GM12878 (cell line): ENCODE measurements at regions not wholly inside any gene's neighbourhood (a gene's known extent, or its start where the extent isn't known, plus 50 kb on each side); places are given as distances from the start of the nearest gene placed in this dataset.

Experiments used
- ATAC-seq: fragments of 200-7000 bp; cut with Tn5 transposase; 3 replicates; pipeline ENCODE4 v1.9.1; 2020; ENCODE audit warnings: mild to moderate bottlenecking, moderate library complexity
- BruUV-seq: library from RNA; stranded (reverse); fragments of 400-500 nt; replicated peaks from 2 replicates; lab custom pipeline; 2021; lab: Mats Ljungman, UMichigan
- CTCF ChIA-PET: fragments of 300-600 bp; sonication (Branson Sonifier 250); formaldehyde crosslinking; extraction: SDS; loops from one replicate; lab custom pipeline; 2021; ENCODE audit warnings: inconsistent platforms; lab: Yijun Ruan, JAX
- POLR2A ChIA-PET: fragments of 350-600 bp; formaldehyde crosslinking; extraction: SDS; loops from one replicate; lab custom pipeline; 2021; ENCODE audit warnings: inconsistent platforms; lab: Charles Lee
- RAD21 ChIA-PET: fragments of 300-600 bp; sonication (Branson Sonifier 250); formaldehyde crosslinking; loops from one replicate; lab custom pipeline; 2023; ENCODE audit warnings: antibody characterized with exemption; ENCODE audit not compliant: unreplicated experiment; lab: Charles Lee
- SMC1A ChIA-PET: fragments of 300-600 bp; sonication (Branson Sonifier 250); formaldehyde crosslinking; loops from one replicate; lab custom pipeline; 2023; ENCODE audit not compliant: unreplicated experiment, uncharacterized antibody; lab: Charles Lee
- DNase-seq: peaks from one replicate; pipeline ENCODE4 v3.0.0-alpha.2; 2011; ENCODE audit warnings: low read depth, low spot score
- FAIRE-seq: peaks from 3 replicates; lab custom pipeline; 2011; peaks lifted over from hg19 to GRCh38; lab: Jason Lieb, UNC
- H2AFZ ChIP-seq: 2 replicates; pipeline ENCODE4 v1.6.0; 2011; ENCODE audit warnings: low read depth, low read length, control low read depth; ENCODE audit not compliant: control insufficient read depth
- H3K27ac ChIP-seq: 2 replicates; pipeline ENCODE4 v1.5.1; 2011; ENCODE audit warnings: control low read depth; ENCODE audit not compliant: control insufficient read depth, insufficient read depth
- H3K27me3 ChIP-seq, 2 experiments: replicated peaks in 1 of 2; 2 replicates each; pipeline versions ENCODE4 v1.6.0 to v1.6.1; 2011; ENCODE audit warnings: low read length in 1 of 2; ENCODE audit not compliant: control insufficient read depth in 2 of 2, insufficient read depth in 2 of 2
- H3K36me3 ChIP-seq, 2 experiments: 2 replicates each; pipeline ENCODE4 v1.5.1; 2011; ENCODE audit warnings: low read length in 1 of 2; ENCODE audit not compliant: control insufficient read depth in 2 of 2, insufficient read depth in 2 of 2
- H3K4me1 ChIP-seq: 2 replicates; pipeline ENCODE4 v1.6.1; 2011; ENCODE audit warnings: mild to moderate bottlenecking, low read length, moderate library complexity, mixed read lengths; ENCODE audit not compliant: control insufficient read depth, insufficient read depth
- H3K4me2 ChIP-seq: 2 replicates; pipeline ENCODE4 v1.6.0; 2011; ENCODE audit warnings: control low read depth; ENCODE audit not compliant: control insufficient read depth, insufficient read depth
- H3K4me3 ChIP-seq: fragments of 200-600 bp; sonication (generic); 2 replicates; pipeline ENCODE4 v1.5.1; 2016
- H3K79me2 ChIP-seq: 2 replicates; pipeline ENCODE4 v1.6.0; 2011; ENCODE audit warnings: low read length; ENCODE audit not compliant: control insufficient read depth, insufficient read depth
- H3K9ac ChIP-seq: 2 replicates; pipeline ENCODE4 v1.8.0; 2011; ENCODE audit warnings: low read length, control low read depth, mixed read lengths; ENCODE audit not compliant: control insufficient read depth, insufficient read depth
- H3K9me3 ChIP-seq: replicated peaks from 3 replicates; pipeline ENCODE4 v1.5.1; 2011; ENCODE audit warnings: mild to moderate bottlenecking, low read length; ENCODE audit not compliant: control insufficient read depth, insufficient read depth
- H4K20me1 ChIP-seq: 2 replicates; pipeline ENCODE4 v1.6.0; 2011; ENCODE audit not compliant: control insufficient read depth, insufficient read depth
- HDGF ChIP-seq: fragments of 450-650 bp; IDR thresholded peaks from 2 replicates; pipeline ENCODE4 v1.6.1; 2016; ENCODE audit warnings: antibody characterized with exemption
- JUNB ChIP-seq: IDR thresholded peaks from 2 replicates; pipeline ENCODE4 v1.6.1; 2016; ENCODE audit warnings: antibody characterized with exemption, mild to moderate bottlenecking
- POLR2AphosphoS5 ChIP-seq: IDR thresholded peaks from 2 replicates; pipeline ENCODE4 v1.6.1; 2011; ENCODE audit warnings: mild to moderate bottlenecking, low read length, inconsistent platforms
- RB1 ChIP-seq: fragments of 450-650 bp; formaldehyde crosslinking; IDR thresholded peaks from 2 replicates; pipeline ENCODE4 v1.6.1; 2017; ENCODE audit warnings: mild to moderate bottlenecking, borderline replicate concordance
- ZNF24 ChIP-seq: fragments of 450-650 bp; IDR thresholded peaks from 2 replicates; pipeline ENCODE4 v1.6.1; 2017; ENCODE audit warnings: antibody characterized with exemption, mild to moderate bottlenecking
- WGBS: methylation state at CpG from one replicate; pipeline ENCODE4 v1.1.6; 2016; ENCODE audit warnings: low lambda C conversion rate; ENCODE audit not compliant: insufficient replicate concordance, insufficient coverage; ENCODE audit errors: missing lambda C conversion rate; 5-methylcytosine and 5-hydroxymethylcytosine counted together
- in situ Hi-C: fragments of 300-500 bp; cut with MboI; formaldehyde crosslinking; loops from 9 replicates; pipeline ENCODE4 v1.14.3; 2018; ENCODE audit warnings: mixed read lengths
- intact Hi-C: fragments of 100-400 bp; cut with micrococcal nuclease; formaldehyde crosslinking; loops from one replicate; pipeline ENCODE4 v1.14.2; 2022; ENCODE audit not compliant: unreplicated experiment
- TF ChIP-seq, protein P1 (sequence below): fragments of 450-650 bp; IDR thresholded peaks from 2 replicates; pipeline ENCODE4 v1.6.1; 2018; ENCODE audit warnings: borderline replicate concordance, mild to moderate bottlenecking; ENCODE audit not compliant: partially characterized antibody
- TF ChIP-seq, protein P2 (sequence below), 3 experiments: IDR thresholded peaks in 2 of 3; conservative IDR thresholded peaks in 1 of 3; 2 replicates each; pipeline ENCODE4 v1.5.1; 2011; ENCODE audit warnings: low read depth in 3 of 3, low read length in 3 of 3, mild to moderate bottlenecking in 3 of 3, control low read depth in 2 of 3, moderate library complexity in 2 of 3, inconsistent platforms in 1 of 3, mixed read lengths in 1 of 3; ENCODE audit not compliant: control insufficient read depth in 2 of 3, insufficient read depth in 1 of 3; ENCODE audit errors: extremely low read depth in 1 of 3
- TF ChIP-seq, protein P3 (sequence below): fragments of 450-650 bp; IDR thresholded peaks from 2 replicates; pipeline ENCODE4 v1.6.1; 2014; ENCODE audit warnings: mild to moderate bottlenecking
- TF ChIP-seq, protein P4 (sequence below): fragments of 450-650 bp; conservative IDR thresholded peaks from 2 replicates; pipeline ENCODE4 v1.6.1; 2017; ENCODE audit warnings: mild to moderate bottlenecking, moderate library complexity
- TF ChIP-seq, protein P5 (sequence below): IDR thresholded peaks from 2 replicates; pipeline ENCODE4 v1.6.1; 2012; ENCODE audit warnings: low read depth, low read length, improper control_type of control experiment

DNA sequence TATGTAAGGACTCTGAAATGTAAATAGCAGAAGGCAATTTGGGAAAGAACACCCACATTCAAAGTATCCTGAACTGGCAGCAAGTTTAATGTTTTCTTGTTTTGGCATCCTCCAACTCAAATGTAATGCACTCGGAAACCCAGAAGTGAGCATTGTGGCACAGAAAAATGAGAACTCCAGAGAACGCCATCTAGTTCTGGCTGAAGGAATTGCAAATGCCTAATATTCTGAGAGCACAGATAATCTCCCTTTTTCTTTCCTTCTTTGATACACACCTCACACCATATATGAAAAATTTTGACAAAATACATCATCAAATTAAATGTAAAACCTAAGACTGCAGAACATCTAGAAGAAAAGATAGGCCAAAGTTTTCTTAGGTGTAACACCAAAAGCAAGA is 52.1 kb downstream of the PWWP3B start:
- Histone ChIP-seq H3K36me3 (no peaks in the 10 kb centered on the region), H3K27me3 (no peaks in the 10 kb centered on the region), H3K4me3 (no peak overlapping the region), H3K4me2 (no peak overlapping the region), H3K79me2 (no peaks in the 10 kb centered on the region), H3K27ac (no peak overlapping the region), H2AFZ (no peak overlapping the region), H4K20me1 (no peaks in the 10 kb centered on the region), H3K9me3 (no peaks in the 10 kb centered on the region), H3K9ac (no peak overlapping the region), H3K4me1 (no peaks in the 10 kb centered on the region)
- DNase-seq (no peak), ATAC-seq (no peak), FAIRE-seq (no peak)
- WGBS: 48% methylated on average over 2 of the region's 2 CpGs
- in situ Hi-C loops: no loop called here
- SMC1A ChIA-PET: no interaction called here
- intact Hi-C loops: no loop called here
- TF ChIP-seq, protein P1, sequence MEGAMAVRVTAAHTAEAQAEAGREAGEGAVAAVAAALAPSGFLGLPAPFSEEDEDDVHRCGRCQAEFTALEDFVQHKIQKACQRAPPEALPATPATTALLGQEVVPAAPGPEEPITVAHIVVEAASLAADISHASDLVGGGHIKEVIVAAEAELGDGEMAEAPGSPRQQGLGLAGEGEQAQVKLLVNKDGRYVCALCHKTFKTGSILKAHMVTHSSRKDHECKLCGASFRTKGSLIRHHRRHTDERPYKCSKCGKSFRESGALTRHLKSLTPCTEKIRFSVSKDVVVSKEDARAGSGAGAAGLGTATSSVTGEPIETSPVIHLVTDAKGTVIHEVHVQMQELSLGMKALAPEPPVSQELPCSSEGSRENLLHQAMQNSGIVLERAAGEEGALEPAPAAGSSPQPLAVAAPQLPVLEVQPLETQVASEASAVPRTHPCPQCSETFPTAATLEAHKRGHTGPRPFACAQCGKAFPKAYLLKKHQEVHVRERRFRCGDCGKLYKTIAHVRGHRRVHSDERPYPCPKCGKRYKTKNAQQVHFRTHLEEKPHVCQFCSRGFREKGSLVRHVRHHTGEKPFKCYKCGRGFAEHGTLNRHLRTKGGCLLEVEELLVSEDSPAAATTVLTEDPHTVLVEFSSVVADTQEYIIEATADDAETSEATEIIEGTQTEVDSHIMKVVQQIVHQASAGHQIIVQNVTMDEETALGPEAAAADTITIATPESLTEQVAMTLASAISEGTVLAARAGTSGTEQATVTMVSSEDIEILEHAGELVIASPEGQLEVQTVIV: no peak
- TF ChIP-seq, protein P2, sequence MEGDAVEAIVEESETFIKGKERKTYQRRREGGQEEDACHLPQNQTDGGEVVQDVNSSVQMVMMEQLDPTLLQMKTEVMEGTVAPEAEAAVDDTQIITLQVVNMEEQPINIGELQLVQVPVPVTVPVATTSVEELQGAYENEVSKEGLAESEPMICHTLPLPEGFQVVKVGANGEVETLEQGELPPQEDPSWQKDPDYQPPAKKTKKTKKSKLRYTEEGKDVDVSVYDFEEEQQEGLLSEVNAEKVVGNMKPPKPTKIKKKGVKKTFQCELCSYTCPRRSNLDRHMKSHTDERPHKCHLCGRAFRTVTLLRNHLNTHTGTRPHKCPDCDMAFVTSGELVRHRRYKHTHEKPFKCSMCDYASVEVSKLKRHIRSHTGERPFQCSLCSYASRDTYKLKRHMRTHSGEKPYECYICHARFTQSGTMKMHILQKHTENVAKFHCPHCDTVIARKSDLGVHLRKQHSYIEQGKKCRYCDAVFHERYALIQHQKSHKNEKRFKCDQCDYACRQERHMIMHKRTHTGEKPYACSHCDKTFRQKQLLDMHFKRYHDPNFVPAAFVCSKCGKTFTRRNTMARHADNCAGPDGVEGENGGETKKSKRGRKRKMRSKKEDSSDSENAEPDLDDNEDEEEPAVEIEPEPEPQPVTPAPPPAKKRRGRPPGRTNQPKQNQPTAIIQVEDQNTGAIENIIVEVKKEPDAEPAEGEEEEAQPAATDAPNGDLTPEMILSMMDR (IDR thresholded peaks at IDR 0.05 in 2 of 3, conservative IDR thresholded peaks at IDR 0.05 in 1 of 3; ENCODE audit: control insufficient read depth in 2 of 3, extremely low read depth in 1 of 3, insufficient read depth in 1 of 3, low read depth in 3 of 3, low read length in 3 of 3): peak in 2 of 3 experiments; percentile 32 to 44; a peak in 4 of 6 replicates
- RAD21 ChIA-PET: no interaction called here
- CTCF ChIA-PET: interaction anchor here (0.7 kb wide), 1 partner anchor 8 kb away, joined by 6 read pairs; no protein-coding TSS in a partner anchor
- no TSS peak for BruUV-seq
- POLR2A ChIA-PET: no interaction called here

DNA sequence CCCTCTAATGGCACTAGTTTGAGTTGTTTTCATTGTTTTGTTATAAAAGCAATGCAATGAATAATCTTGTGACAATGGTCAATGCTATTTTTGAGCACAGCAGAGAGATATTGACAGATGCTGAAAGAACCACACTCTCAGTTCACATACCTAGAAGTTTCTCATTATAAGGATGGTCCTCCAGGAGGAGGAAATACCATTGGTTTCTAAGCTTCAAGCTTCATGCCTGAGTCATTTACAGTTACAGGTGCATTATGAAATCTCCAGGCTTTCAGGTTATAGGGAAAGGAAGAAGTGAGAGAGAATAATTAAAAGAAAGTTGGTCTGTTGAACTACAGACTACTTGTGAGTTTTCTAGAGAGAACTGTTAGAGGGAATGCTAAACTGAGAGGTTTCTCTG is 75.3 kb downstream of the PWWP3B start:
- Histone ChIP-seq H3K27ac (no peak overlapping the region), H2AFZ (no peak overlapping the region), H3K9ac (no peak overlapping the region), H3K4me2 (no peak overlapping the region), H3K36me3 (no peaks in the 10 kb centered on the region), H3K27me3 (no peaks in the 10 kb centered on the region), H4K20me1 (no peaks in the 10 kb centered on the region), H3K79me2 (no peaks in the 10 kb centered on the region), H3K4me1 (no peaks in the 10 kb centered on the region), H3K4me3 (no peak overlapping the region), H3K9me3 (no peaks in the 10 kb centered on the region)
- ATAC-seq: no peak
- BruUV-seq: no TSS peak
- in situ Hi-C loops: no loop called here
- intact Hi-C loops: no loop called here
- ChIA-PET POLR2A (no interaction called here), SMC1A (no interaction called here), RAD21 (no interaction called here), CTCF (no interaction called here)
- no peak for FAIRE-seq
- DNase-seq: no peak
- no peak for TF ChIP-seq HDGF
- TF ChIP-seq POLR2AphosphoS5: no peak
- TF ChIP-seq ZNF24: no peak
- TF ChIP-seq JUNB: no peak
- TF ChIP-seq, protein P3, sequence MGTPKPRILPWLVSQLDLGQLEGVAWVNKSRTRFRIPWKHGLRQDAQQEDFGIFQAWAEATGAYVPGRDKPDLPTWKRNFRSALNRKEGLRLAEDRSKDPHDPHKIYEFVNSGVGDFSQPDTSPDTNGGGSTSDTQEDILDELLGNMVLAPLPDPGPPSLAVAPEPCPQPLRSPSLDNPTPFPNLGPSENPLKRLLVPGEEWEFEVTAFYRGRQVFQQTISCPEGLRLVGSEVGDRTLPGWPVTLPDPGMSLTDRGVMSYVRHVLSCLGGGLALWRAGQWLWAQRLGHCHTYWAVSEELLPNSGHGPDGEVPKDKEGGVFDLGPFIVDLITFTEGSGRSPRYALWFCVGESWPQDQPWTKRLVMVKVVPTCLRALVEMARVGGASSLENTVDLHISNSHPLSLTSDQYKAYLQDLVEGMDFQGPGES: no peak
- TF ChIP-seq, protein P4, sequence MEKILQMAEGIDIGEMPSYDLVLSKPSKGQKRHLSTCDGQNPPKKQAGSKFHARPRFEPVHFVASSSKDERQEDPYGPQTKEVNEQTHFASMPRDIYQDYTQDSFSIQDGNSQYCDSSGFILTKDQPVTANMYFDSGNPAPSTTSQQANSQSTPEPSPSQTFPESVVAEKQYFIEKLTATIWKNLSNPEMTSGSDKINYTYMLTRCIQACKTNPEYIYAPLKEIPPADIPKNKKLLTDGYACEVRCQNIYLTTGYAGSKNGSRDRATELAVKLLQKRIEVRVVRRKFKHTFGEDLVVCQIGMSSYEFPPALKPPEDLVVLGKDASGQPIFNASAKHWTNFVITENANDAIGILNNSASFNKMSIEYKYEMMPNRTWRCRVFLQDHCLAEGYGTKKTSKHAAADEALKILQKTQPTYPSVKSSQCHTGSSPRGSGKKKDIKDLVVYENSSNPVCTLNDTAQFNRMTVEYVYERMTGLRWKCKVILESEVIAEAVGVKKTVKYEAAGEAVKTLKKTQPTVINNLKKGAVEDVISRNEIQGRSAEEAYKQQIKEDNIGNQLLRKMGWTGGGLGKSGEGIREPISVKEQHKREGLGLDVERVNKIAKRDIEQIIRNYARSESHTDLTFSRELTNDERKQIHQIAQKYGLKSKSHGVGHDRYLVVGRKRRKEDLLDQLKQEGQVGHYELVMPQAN: no peak
- TF ChIP-seq, protein P5, sequence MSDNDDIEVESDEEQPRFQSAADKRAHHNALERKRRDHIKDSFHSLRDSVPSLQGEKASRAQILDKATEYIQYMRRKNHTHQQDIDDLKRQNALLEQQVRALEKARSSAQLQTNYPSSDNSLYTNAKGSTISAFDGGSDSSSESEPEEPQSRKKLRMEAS: no peak
- TF ChIP-seq RB1: no peak
